RWPE2 (cell line): ENCODE measurements at regions not wholly inside any gene's neighbourhood (a gene's known extent, or its start where the extent isn't known, plus 50 kb on each side); places are given as distances from the start of the nearest gene placed in this dataset.
A peak's percentile ranks its signal among the peaks of the same experiment; 100 is the strongest.

Experiments used
- ATAC-seq: fragments of 200-7000 bp; cut with Tn5 transposase; 3 replicates; pipeline ENCODE4 v1.9.1; 2021; ENCODE audit warnings: low read depth
- DNase-seq: peaks from one replicate; pipeline ENCODE4 v3.0.0-alpha.2; 2020; ENCODE audit warnings: low spot score
- H3K27ac ChIP-seq: fragments of 450-650 bp; 2 replicates; pipeline ENCODE4 v1.5.1; 2017; ENCODE audit warnings: mild to moderate bottlenecking; ENCODE audit not compliant: poor library complexity, severe bottlenecking
- H3K27me3 ChIP-seq: fragments of 250-450 bp; sonication (Bioruptor Pico); 2 replicates; pipeline ENCODE4 v1.5.1; 2021; ENCODE audit warnings: mild to moderate bottlenecking, moderate library complexity; ENCODE audit not compliant: insufficient read depth, poor library complexity, severe bottlenecking
- H3K36me3 ChIP-seq: fragments of 250-450 bp; sonication (Bioruptor Pico); 2 replicates; pipeline ENCODE4 v1.5.1; 2020; ENCODE audit warnings: low read depth, mild to moderate bottlenecking, moderate library complexity
- H3K4me1 ChIP-seq: fragments of 250-450 bp; sonication (Bioruptor Pico); 2 replicates; pipeline ENCODE4 v1.5.1; 2021; ENCODE audit warnings: mild to moderate bottlenecking, moderate library complexity; ENCODE audit not compliant: insufficient read depth, poor library complexity, severe bottlenecking
- H3K4me3 ChIP-seq: fragments of 250-450 bp; sonication (Bioruptor Pico); 2 replicates; pipeline ENCODE4 v1.5.1; 2021; ENCODE audit warnings: mild to moderate bottlenecking, moderate library complexity; ENCODE audit not compliant: severe bottlenecking
- H3K9me3 ChIP-seq: fragments of 250-450 bp; sonication (Bioruptor Pico); 2 replicates; pipeline ENCODE4 v1.5.1; 2021; ENCODE audit warnings: mild to moderate bottlenecking, moderate library complexity; ENCODE audit not compliant: severe bottlenecking
- TF ChIP-seq, protein P1 (sequence below): fragments of 450-650 bp; IDR thresholded peaks from one replicate; pipeline ENCODE4 v1.5.1; 2017; ENCODE audit warnings: mild to moderate bottlenecking, moderate library complexity; ENCODE audit not compliant: poor library complexity, severe bottlenecking

DNA sequence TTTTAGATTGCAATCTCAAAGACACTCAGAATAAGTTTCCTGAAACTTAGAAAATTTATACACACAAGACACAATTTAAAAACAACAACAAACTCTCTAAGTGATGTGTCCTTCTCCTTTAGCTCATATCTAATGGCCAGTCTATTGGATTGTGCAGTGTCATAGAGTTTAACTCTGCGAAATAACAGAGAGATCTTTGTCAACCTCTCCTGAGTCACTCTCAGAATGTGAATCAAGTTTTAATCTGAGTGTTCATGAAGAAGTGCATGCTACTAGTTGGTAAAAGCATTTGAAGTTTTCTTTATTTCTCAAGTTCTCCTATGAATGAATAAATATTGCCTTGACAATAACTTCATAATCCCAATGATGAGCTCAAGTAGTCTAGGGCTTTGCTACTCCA lies 284.5 kb upstream of the DNAJC19 start:
- H3K27me3 ChIP-seq = peaks cover 3% of the 10 kb centered on the region
- no peak overlapping the region for H3K4me3 ChIP-seq
- DNase-seq (no peak), ATAC-seq (no peak)
- TF ChIP-seq, protein P1, sequence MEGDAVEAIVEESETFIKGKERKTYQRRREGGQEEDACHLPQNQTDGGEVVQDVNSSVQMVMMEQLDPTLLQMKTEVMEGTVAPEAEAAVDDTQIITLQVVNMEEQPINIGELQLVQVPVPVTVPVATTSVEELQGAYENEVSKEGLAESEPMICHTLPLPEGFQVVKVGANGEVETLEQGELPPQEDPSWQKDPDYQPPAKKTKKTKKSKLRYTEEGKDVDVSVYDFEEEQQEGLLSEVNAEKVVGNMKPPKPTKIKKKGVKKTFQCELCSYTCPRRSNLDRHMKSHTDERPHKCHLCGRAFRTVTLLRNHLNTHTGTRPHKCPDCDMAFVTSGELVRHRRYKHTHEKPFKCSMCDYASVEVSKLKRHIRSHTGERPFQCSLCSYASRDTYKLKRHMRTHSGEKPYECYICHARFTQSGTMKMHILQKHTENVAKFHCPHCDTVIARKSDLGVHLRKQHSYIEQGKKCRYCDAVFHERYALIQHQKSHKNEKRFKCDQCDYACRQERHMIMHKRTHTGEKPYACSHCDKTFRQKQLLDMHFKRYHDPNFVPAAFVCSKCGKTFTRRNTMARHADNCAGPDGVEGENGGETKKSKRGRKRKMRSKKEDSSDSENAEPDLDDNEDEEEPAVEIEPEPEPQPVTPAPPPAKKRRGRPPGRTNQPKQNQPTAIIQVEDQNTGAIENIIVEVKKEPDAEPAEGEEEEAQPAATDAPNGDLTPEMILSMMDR = no peak
- no peaks in the 10 kb centered on the region for H3K9me3 ChIP-seq
- no peaks in the 10 kb centered on the region for H3K4me1 ChIP-seq
- no peaks in the 10 kb centered on the region for H3K36me3 ChIP-seq
- H3K27ac ChIP-seq = no peak overlapping the region

DNA sequence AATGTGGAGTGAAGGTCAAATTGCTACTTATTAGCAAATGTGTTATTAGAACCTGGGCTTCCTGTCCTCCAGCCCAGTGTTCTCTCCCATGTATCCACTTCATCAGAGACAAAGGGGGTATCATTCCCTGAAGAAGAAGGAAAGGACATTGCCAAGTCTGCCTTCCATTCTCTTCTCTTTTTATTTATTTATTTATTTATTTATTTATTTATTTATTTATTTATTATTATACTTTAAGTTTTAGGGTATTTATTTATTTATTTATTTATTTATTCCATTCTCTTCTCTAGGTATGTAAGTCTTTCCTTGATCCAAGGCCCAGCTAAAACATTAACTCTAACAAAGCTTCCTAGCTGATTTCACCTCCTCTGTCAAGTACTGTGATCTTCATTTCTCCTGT lies 277.8 kb upstream of the DNAJC19 start:
- H3K36me3 ChIP-seq = no peaks in the 10 kb centered on the region; the same call in 1 of the 2 replicates
- no peak overlapping the region for H3K4me3 ChIP-seq
- ATAC-seq (no peak), DNase-seq (no peak)
- no peaks in the 10 kb centered on the region for H3K4me1 ChIP-seq
- H3K9me3 ChIP-seq = no peaks in the 10 kb centered on the region
- no peaks in the 10 kb centered on the region for H3K27me3 ChIP-seq
- H3K27ac ChIP-seq = no peak overlapping the region
- TF ChIP-seq, protein P1 = no peak

DNA sequence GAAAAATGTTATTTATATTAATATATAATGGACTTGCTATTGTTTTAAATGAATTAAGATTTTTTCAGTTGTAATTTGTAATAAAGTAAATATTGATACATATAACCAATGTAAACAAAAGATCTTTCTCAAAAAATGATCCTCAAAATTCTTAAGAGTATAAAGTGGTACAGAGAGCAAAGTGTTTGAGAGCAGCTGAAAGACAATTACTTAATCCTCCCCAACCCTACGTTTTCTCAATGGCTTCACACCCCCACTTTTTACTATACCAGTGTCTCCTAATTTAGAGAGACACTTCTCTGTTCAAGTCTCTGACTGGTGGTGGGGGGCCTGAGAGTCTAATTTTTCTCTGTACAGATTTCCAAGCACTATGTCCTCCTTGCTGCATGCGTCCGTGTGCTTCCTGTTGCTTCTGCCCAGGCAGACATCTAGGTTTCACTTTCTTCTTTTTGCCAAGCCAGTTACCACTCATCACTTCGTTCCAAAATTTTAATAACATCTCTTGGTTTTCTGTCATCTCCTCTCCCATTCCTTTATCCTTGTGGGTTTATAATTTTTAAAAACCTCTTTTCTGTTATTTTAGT lies 276.3 kb upstream of the DNAJC19 start:
- Histone ChIP-seq H3K27ac (no peak overlapping the region), H3K36me3 (no peaks in the 10 kb centered on the region; the same call in 1 of the 2 replicates), H3K4me1 (no peaks in the 10 kb centered on the region), H3K9me3 (no peaks in the 10 kb centered on the region), H3K27me3 (no peaks in the 10 kb centered on the region), H3K4me3 (peak overlapping the region; percentile 5)
- ATAC-seq (peak; percentile 58; the same call in 2 of the 3 replicates), DNase-seq (no peak)
- TF ChIP-seq, protein P1 = no peak

DNA sequence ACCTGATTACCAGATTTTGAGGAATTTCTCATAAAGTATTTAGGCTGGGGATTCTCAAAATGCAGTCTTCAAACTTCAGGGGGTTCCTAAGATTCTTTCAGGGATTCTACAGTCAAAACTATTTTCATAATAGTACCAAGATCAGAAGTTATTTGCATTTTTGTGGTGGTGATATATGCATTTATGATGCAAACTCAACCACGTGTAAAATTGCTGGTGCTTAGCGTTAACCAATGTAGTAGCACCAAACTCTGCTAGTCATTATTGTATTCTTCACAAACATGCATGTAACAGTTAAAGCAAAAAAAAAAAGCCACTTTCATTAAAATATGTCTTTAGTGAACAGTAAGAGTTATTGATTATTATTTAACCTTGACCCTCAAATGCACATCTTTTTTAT lies 274.9 kb upstream of the DNAJC19 start:
- TF ChIP-seq, protein P1 = no peak
- DNase-seq (no peak), ATAC-seq (no peak)
- no peaks in the 10 kb centered on the region for H3K4me1 ChIP-seq
- H3K27ac ChIP-seq = no peak overlapping the region
- H3K9me3 ChIP-seq = no peaks in the 10 kb centered on the region
- H3K4me3 ChIP-seq = no peak overlapping the region
- H3K27me3 ChIP-seq = no peaks in the 10 kb centered on the region
- H3K36me3 ChIP-seq = no peaks in the 10 kb centered on the region; the same call in 1 of the 2 replicates

DNA sequence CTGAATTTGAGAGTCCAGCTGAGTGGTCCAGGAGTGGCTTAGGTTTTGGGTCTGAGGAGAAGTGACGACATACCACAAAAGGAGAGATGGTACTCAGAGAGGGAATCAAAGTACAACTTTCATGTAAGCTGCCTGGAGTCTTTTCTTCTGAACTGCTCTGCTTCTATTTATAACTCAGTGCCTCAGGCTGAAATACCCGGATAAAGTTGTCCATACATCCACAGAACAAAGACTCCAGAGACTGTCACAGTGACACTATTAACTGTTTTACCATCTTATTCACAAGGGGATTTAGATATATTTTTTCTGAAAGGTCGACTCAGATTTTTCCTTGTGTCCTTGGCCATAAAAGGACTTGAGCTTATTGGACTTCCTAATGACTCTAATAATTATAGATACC lies 264.3 kb upstream of the DNAJC19 start:
- H3K27ac ChIP-seq = no peak overlapping the region
- H3K4me1 ChIP-seq = no peaks in the 10 kb centered on the region
- no peak overlapping the region for H3K4me3 ChIP-seq
- peaks cover 14% of the 10 kb centered on the region for H3K27me3 ChIP-seq
- no peak for DNase-seq
- ATAC-seq = no peak
- H3K36me3 ChIP-seq = no peaks in the 10 kb centered on the region
- TF ChIP-seq, protein P1 = no peak
- no peaks in the 10 kb centered on the region for H3K9me3 ChIP-seq
